Activated CD8-positive, alpha-beta memory T cell treated with anti-CD3 and anti-CD28 coated beads, Interleukin-2, amount 10 ng/mL, durations not matched to agents 7 days and 5 days (primary cell): ENCODE measurements at regions not wholly inside any gene's neighbourhood (a gene's known extent, or its start where the extent isn't known, plus 50 kb on each side); places are given as distances from the start of the nearest gene placed in this dataset.

Experiments
- ATAC-seq: fragments of 150-1000 bp; cut with Tn5 transposase; one replicate; pipeline ENCODE4 v1.10.0; 2021; ENCODE audit warnings: moderate library complexity
- CTCF ChIA-PET: fragments of 350-600 bp; sonication (Branson Sonifier 250); formaldehyde crosslinking; loops from one replicate; lab custom pipeline; 2021; ENCODE audit warnings: antibody characterized with exemption; lab: Charles Lee
- DNase-seq: peaks from one replicate; pipeline ENCODE4 v3.0.0-alpha.2; 2020
- H3K27ac Mint-ChIP-seq: one replicate; pipeline ENCODE4 v1.8.0; 2021; ENCODE audit warnings: mild to moderate bottlenecking, mixed read lengths
- H3K27me3 Mint-ChIP-seq: one replicate; pipeline ENCODE4 v1.8.0; 2021; ENCODE audit warnings: mixed read lengths
- H3K36me3 Mint-ChIP-seq: one replicate; pipeline ENCODE4 v1.8.0; 2021; ENCODE audit warnings: mild to moderate bottlenecking, mixed read lengths
- H3K4me1 Mint-ChIP-seq: one replicate; pipeline ENCODE4 v1.8.0; 2021; ENCODE audit warnings: mixed read lengths
- H3K4me3 Mint-ChIP-seq: one replicate; pipeline ENCODE4 v1.8.0; 2021; ENCODE audit warnings: mild to moderate bottlenecking, moderate library complexity, mixed read lengths
- H3K9me3 Mint-ChIP-seq: one replicate; pipeline ENCODE4 v1.8.0; 2022; ENCODE audit warnings: low read depth, mixed read lengths

DNA sequence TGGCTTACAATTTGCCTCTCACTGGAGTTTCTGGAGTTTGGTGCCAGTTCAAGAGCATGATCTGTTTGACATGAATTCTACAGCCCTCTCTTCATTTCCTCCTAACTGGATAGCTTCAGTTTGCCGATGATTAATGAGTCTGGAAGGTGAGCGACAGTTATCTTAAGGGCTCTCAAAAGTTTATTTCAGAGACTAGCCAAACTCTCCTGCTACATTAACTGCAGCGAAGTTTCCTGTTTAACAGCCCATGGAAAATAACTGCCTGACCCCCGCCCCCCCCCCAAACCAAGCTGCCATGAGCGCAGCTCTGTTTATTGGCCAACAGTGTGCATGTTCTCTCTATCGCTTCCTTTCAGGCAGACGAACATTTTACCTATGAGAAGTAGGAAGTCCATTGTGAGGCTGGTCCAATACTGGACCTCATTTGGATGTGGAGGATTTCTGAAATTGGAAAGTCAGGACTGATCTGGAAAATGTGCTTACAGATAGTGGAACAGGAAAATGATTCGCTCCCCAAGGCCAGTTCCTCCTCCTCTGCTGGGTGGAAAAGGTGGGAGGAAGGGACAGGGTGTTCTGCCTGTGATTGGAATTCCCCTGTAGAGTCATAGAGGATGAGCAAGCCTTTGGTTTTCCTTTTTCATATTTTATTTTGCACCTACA lies 522.2 kb upstream of the JAG1 start:
- H3K36me3 Mint-ChIP-seq, result no peaks in the 10 kb centered on the region
- H3K4me1 Mint-ChIP-seq, result no peaks in the 10 kb centered on the region
- peaks cover 3% of the 10 kb centered on the region for H3K9me3 Mint-ChIP-seq
- no peak overlapping the region for H3K27ac Mint-ChIP-seq
- no peak for ATAC-seq
- no peaks in the 10 kb centered on the region for H3K27me3 Mint-ChIP-seq
- no peak overlapping the region for H3K4me3 Mint-ChIP-seq
- CTCF ChIA-PET, result no interaction called here
- no peak for DNase-seq

DNA sequence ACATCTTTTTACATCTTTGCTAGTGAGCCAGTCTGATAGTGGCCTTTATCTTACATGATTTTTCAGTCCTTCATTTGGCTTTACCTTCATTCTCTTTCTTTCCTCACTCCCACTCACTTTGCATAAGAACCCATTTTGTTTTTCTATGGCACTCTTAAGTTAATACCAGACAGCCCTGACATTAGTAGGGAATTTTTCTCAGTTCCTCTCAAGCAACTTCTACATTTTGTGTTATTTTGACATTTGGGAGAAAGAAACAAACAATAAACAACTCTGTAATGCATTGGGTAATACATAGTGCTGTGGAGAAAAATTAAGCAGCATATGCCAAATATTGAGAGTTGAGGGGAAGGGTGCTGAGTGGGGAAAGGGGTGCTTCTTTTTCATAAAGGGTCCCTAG lies 524.1 kb upstream of the JAG1 start:
- ATAC-seq, result no peak
- no peaks in the 10 kb centered on the region for H3K36me3 Mint-ChIP-seq
- H3K9me3 Mint-ChIP-seq, result no peaks in the 10 kb centered on the region
- no peaks in the 10 kb centered on the region for H3K4me1 Mint-ChIP-seq
- no peak for DNase-seq
- no peak overlapping the region for H3K27ac Mint-ChIP-seq
- CTCF ChIA-PET, result no interaction called here
- H3K27me3 Mint-ChIP-seq, result no peaks in the 10 kb centered on the region
- no peak overlapping the region for H3K4me3 Mint-ChIP-seq

DNA sequence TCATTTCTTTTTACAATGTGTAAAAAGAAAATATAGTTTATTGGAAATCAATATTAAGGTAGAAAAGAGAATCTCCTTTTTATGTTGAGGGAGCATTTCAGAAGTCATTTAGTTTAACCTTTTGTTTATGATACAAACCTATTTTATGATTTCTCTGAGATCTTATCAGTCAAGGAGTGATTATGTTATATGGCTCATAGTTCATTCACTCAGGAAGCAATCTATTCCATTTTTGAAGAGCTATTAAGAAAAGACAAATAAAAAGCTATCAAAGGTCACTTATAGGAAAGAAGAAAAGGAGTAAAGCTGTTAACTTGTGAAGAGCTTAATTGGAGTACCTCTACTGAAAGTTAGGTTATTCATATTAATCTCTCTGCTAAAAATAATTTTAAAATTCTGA lies 526.6 kb upstream of the JAG1 start:
- no peaks in the 10 kb centered on the region for H3K4me1 Mint-ChIP-seq
- H3K4me3 Mint-ChIP-seq, result no peak overlapping the region
- no peaks in the 10 kb centered on the region for H3K27me3 Mint-ChIP-seq
- no peak for DNase-seq
- no peaks in the 10 kb centered on the region for H3K36me3 Mint-ChIP-seq
- no peaks in the 10 kb centered on the region for H3K9me3 Mint-ChIP-seq
- no peak for ATAC-seq
- CTCF ChIA-PET, result no interaction called here
- H3K27ac Mint-ChIP-seq, result no peak overlapping the region

- Mint-ChIP-seq H3K9me3 (no peaks in the 10 kb centered on the region), H3K27ac (no peak overlapping the region)
- CTCF ChIA-PET, result no interaction called here
Observed at GRCh38 chr20:11204926-11205768, 531.3 kb upstream of the JAG1 start.

GRCh38 chr20:11205769-11206362 lies 532.1 kb upstream of the JAG1 start:
- ATAC-seq, result no peak
- CTCF ChIA-PET, result no interaction called here

More at GRCh38 chr20:11204926-11205768, 531.3 kb upstream of the JAG1 start:
- Mint-ChIP-seq H3K4me1 (no peaks in the 10 kb centered on the region), H3K4me3 (no peak overlapping the region), H3K27me3 (no peaks in the 10 kb centered on the region), H3K36me3 (no peaks in the 10 kb centered on the region)
- no peak for DNase-seq
- ATAC-seq, result no peak

DNA sequence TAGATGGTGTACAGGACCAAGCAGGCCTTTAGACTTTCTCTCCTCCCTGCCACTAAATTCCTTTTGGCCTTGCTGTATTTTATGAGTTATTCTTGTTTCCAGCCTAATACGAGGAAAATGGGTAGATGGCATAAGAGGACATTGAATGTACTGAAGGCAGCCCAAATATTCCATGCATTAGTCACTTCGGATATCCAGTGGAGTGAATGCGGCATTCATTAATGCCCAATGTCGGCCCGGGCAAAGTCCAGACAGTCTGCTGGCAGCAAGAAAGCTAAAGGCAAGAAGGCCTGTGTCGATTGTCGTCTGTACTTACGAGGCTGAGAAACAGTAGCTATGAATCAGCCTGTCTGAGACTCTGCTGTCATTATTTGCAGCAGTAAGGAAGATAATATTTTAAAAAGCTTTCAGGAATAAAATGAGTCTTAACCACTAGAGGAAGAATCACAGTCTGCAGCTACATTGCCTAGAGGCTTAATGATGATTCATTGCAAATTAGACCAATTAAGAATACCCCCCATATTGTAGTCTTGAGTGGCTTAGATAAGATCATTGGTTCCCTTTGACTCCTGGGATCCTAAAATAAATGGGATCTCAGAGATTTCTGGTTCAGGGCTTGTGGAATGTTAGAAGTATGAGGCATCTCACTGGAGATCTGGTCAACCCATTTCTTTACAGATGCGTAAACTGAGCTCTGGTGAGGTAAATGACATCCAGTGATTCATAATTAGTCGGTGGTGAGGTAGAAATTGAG lies 534.1 kb upstream of the JAG1 start:
- no peaks in the 10 kb centered on the region for H3K27me3 Mint-ChIP-seq
- H3K36me3 Mint-ChIP-seq, result no peaks in the 10 kb centered on the region
- ATAC-seq, result no peak
- CTCF ChIA-PET, result no interaction called here
- no peaks in the 10 kb centered on the region for H3K9me3 Mint-ChIP-seq
- no peak overlapping the region for H3K27ac Mint-ChIP-seq
- no peak overlapping the region for H3K4me3 Mint-ChIP-seq
- H3K4me1 Mint-ChIP-seq, result no peaks in the 10 kb centered on the region
- DNase-seq, result no peak

More at GRCh38 chr20:11205769-11206362, 532.1 kb upstream of the JAG1 start:
- H3K4me3 Mint-ChIP-seq, result no peak overlapping the region
- H3K27me3 Mint-ChIP-seq, result no peaks in the 10 kb centered on the region
- H3K36me3 Mint-ChIP-seq, result no peaks in the 10 kb centered on the region
- no peak overlapping the region for H3K27ac Mint-ChIP-seq
- H3K4me1 Mint-ChIP-seq, result no peaks in the 10 kb centered on the region
- no peak for DNase-seq
- no peaks in the 10 kb centered on the region for H3K9me3 Mint-ChIP-seq

- no peaks in the 10 kb centered on the region for H3K4me1 Mint-ChIP-seq
- no peaks in the 10 kb centered on the region for H3K36me3 Mint-ChIP-seq
- ATAC-seq (no peak), DNase-seq (no peak)
- no peak overlapping the region for H3K4me3 Mint-ChIP-seq
- H3K27ac Mint-ChIP-seq, result no peak overlapping the region
- no peaks in the 10 kb centered on the region for H3K9me3 Mint-ChIP-seq
- no peaks in the 10 kb centered on the region for H3K27me3 Mint-ChIP-seq
- CTCF ChIA-PET, result no interaction called here
Observed at GRCh38 chr20:11210611-11211010, 536.8 kb upstream of the JAG1 start.

DNA sequence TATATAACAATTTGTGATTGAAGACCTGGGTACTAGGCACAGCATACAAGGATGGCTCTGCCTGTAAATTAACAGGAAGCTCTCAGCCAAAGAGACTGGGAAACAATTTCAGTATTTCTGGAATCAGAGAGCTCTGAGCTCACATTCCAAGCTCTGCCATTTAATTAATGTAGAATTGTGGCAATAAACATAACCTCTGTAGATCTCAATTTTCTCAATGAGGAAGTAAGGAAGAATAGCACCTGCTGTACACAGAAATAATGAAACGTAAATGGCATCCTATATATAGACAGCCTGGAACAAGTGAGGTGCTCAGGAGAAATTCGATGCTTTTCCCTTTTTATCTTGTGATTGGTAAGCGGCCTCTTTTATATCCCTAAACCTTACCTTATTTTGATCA lies 538.5 kb upstream of the JAG1 start:
- DNase-seq (no peak), ATAC-seq (no peak)
- no peaks in the 10 kb centered on the region for H3K9me3 Mint-ChIP-seq
- no peak overlapping the region for H3K4me3 Mint-ChIP-seq
- H3K27ac Mint-ChIP-seq, result no peak overlapping the region
- CTCF ChIA-PET, result no interaction called here
- no peaks in the 10 kb centered on the region for H3K27me3 Mint-ChIP-seq
- no peaks in the 10 kb centered on the region for H3K4me1 Mint-ChIP-seq
- no peaks in the 10 kb centered on the region for H3K36me3 Mint-ChIP-seq

- H3K4me3 Mint-ChIP-seq, result no peak overlapping the region
- no peaks in the 10 kb centered on the region for H3K36me3 Mint-ChIP-seq
- CTCF ChIA-PET, result no interaction called here
- no peak overlapping the region for H3K27ac Mint-ChIP-seq
- ATAC-seq (no peak), DNase-seq (no peak)
- no peaks in the 10 kb centered on the region for H3K4me1 Mint-ChIP-seq
- H3K9me3 Mint-ChIP-seq, result no peaks in the 10 kb centered on the region
- no peaks in the 10 kb centered on the region for H3K27me3 Mint-ChIP-seq
Observed at GRCh38 chr20:11212902-11213301, 539.1 kb upstream of the JAG1 start.

DNA sequence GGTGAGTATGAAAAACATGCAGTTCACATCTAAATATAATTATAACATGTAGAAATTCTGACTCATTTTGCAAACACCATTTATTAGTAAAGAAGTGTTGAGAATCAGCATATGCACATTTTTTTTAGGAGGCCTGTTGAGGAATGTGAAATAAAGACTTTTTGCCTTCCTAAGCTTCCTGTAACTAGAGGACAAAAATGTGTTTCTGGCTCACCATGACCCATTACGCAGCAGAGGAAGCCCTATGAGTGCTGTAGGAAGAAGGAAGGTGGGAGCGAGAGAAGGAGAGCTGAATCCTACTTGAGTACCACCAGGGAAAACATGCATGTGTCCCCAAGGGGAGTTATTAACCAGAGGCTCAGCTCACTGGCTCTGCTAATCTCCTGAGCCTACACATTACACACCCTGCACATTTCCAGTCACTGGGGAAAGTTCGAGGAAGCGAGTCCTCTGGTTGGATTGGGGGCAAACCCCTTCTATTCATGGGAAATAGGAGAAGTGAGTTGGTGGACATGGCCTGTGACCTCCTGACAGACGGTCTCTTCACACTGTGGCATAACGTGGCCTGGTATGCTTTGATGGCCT lies 540.5 kb upstream of the JAG1 start:
- no peaks in the 10 kb centered on the region for H3K4me1 Mint-ChIP-seq
- no peak overlapping the region for H3K27ac Mint-ChIP-seq
- H3K4me3 Mint-ChIP-seq, result no peak overlapping the region
- H3K27me3 Mint-ChIP-seq, result no peaks in the 10 kb centered on the region
- DNase-seq (no peak), ATAC-seq (no peak)
- CTCF ChIA-PET, result no interaction called here
- no peaks in the 10 kb centered on the region for H3K9me3 Mint-ChIP-seq
- H3K36me3 Mint-ChIP-seq, result no peaks in the 10 kb centered on the region

DNA sequence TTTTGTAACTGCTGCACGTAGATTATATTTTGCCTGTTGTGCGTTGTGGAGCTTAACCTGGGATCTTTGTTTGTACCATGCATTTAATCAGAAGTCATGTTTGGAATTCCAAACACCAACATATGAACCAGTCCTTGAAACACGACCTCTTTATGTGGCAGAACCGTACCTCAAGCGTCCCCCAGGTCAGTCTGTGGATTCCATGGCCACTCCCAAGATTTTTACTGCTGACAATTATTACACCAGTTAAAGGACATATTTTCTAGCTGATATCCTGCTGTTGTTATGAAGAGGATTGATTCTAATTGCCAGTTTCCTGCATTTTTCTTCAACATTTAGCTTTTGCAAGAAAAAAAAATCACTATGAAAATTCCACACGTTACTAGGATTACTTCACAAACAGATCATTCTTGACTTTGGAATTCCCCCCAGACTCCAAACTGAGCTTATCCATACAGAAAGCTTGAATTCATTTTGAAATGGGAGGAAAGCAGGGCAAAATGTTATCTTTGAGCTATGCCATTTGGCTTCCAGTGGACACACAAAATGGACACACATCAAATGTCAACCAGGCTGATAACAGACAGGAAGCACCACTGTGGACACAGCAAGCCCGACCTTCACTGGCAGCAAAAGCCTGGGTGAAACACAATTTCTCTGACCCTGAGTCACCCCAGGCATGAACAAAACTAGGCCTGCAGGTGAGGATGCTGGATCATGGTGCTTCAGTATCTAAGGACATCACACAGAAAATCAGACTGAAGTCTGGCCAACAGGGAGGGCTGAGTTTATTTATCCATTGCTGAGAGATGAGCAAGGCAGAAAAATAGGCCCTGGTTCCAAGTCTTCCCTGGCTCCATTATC lies 542.9 kb upstream of the JAG1 start:
- Mint-ChIP-seq H3K36me3 (no peaks in the 10 kb centered on the region), H3K4me1 (no peaks in the 10 kb centered on the region), H3K27me3 (no peaks in the 10 kb centered on the region), H3K27ac (no peak overlapping the region), H3K4me3 (no peak overlapping the region), H3K9me3 (no peaks in the 10 kb centered on the region)
- DNase-seq (no peak), ATAC-seq (no peak)
- CTCF ChIA-PET, result no interaction called here

GRCh38 chr20:11217326-11218172 lies 543.8 kb upstream of the JAG1 start:
- Mint-ChIP-seq H3K27ac (no peak overlapping the region), H3K4me3 (no peak overlapping the region), H3K4me1 (no peaks in the 10 kb centered on the region), H3K9me3 (no peaks in the 10 kb centered on the region), H3K27me3 (no peaks in the 10 kb centered on the region), H3K36me3 (no peaks in the 10 kb centered on the region)
- DNase-seq, result no peak
- no peak for ATAC-seq
- CTCF ChIA-PET, result no interaction called here
